Stimulated activated CD8-positive, alpha-beta memory T cell treated with anti-CD3 and anti-CD28 coated beads, Interleukin-15, amount 100 ng/mL, for 48 hours (primary cell): ENCODE measurements at regions not wholly inside any gene's neighbourhood (a gene's known extent, or its start where the extent isn't known, plus 50 kb on each side); places are given as distances from the start of the nearest gene placed in this dataset.
"Not testable (repeated sequence)": the region's sequence is repeated elsewhere in the genome, so short reads cannot be mapped to it uniquely, and the experiment has no call there.

Experiments used
- DNase-seq, 2 donors: peaks; one replicate each; pipeline ENCODE4 v3.0.0-alpha.2; 2020; ENCODE audit warnings: low read depth in 2 of 2

DNA sequence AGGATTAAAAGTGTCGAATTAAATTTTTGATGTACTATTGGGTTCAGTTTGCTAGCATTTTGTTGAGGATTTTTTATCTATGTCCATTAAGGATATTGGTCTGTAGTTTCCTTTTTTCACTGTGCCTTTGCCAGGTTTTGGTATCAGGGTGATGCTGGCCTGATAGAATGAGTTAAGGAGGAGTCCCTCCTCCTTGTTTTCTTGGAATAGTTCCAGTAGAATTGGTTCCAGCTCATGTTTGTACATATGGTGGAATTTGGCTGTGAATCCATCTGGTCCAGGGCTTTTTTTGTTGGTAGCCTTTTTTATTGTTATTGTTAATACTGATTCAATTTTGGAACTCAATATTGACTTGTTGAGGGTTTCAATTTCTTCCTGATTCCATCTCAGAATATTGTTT lies 141.8 kb downstream of the SIM1 start:
- DNase-seq = no peak

DNA sequence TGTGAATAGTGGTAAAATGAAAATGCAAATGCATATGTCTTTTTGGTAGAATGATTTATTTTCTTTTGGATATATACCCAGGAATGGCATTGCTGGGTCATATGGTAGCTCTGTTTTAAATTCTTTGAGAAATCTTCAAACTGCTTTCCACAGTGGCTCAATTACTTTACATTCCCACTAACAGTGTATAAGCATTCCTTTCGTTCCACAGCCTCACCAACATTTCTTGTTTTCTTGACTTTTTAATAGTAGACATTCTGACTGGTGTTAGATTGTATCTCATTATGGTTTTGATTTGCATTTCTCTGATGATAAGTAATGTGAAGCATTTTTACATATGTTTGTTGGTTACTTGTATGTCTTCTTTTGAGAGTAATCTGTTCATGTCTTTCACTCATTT lies 144.0 kb downstream of the SIM1 start:
- DNase-seq = no peak

DNA sequence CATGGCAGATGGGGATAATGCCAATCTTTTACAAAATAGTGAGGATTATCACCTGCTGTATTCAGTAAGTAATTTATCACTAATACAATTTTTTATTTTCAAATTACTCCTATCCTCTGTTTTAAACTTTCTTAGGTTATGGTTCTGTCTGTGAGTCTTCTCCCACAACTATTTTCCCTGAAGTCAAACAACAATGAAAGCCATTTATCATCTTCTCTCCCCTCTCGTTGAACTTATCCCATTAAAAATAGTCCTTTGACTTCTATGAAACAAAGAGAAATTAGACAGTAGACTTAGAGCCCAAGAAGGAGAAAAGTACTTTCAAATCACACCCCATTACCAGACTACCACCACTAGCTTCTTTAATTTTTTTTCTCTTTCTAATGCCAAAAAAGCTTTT lies 147.7 kb downstream of the SIM1 start:
- DNase-seq = no peak

DNA sequence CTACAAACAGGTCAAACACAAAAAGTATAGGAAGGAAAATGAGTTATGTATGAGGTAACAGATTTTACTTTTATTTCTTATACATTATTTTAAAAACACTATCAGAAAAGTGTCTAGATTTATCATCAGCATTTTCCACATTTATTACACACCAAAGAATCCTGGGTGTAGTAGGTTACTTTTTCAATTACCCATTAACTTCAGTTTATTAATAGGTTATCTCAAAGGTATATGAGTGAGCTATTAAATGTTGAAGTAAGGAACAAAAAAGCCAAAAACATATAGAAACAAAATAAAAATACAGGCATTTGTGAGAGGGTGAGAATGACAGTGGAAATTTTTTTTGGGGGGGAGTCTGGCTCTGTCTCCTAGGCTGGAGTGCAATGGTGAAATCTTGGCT lies 150.5 kb downstream of the SIM1 start:
- no peak for DNase-seq

DNA sequence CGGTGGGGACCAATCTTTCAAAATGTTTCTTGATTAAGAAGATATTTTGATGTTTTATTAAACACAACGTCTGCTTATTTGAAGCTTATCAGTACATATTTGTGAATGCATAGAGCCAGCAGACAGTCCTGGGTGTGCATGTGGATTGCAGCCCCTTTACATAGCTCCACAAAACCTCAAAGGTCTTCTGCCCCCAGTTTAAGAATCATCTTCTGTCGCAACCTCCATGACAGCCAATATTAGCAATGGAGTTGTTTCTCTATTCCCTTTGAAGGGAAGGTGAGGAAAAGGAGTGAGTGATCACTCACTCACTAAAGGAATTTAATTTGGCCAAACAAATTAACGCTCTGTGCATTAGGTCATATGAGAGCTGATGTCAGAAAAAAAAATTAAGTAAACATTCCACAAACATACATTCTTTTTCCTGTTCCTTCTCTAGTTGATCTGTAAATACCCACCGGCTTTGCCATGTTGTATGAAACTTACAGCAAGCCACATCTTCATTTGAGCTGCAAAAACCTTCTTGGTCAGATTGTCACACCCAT lies 152.9 kb downstream of the SIM1 start:
- DNase-seq = no peak

DNA sequence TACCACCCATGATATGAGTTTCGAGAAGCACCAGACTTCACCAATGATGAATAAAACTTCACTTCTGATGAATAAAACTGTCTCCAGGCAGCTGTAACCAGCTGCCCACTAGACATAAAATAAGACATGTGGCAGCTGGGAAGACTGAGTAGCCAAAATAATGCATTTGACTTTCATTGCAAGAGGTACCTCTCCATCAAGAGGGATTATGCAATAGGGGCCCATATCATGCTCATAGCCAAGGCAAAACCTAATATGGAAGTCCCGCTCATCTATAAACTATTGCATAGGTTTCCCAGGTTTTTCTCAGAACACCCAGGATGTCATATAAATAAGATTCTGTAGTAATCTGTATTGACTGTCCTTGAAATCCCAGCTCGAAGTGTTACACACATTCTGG lies 155.5 kb downstream of the SIM1 start:
- no peak for DNase-seq

DNA sequence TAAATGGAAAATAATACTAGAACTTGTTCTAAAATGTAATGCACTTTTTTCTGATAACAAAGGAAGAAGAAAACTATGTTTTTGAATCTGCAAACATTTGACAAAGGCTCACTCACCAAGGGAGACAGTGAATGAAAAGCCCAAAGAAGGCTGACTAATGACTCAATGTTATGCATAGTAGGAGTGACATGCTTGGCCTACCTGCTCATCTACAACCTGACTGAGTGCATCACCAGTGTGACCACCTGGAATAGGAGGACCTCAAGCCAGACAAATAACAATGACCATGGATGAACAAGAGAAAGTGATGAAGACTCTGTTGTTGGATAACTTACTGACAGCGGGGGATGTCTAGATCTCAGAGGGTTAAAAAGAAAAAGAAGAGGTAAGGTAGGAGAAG lies 157.2 kb downstream of the SIM1 start:
- no peak for DNase-seq

DNA sequence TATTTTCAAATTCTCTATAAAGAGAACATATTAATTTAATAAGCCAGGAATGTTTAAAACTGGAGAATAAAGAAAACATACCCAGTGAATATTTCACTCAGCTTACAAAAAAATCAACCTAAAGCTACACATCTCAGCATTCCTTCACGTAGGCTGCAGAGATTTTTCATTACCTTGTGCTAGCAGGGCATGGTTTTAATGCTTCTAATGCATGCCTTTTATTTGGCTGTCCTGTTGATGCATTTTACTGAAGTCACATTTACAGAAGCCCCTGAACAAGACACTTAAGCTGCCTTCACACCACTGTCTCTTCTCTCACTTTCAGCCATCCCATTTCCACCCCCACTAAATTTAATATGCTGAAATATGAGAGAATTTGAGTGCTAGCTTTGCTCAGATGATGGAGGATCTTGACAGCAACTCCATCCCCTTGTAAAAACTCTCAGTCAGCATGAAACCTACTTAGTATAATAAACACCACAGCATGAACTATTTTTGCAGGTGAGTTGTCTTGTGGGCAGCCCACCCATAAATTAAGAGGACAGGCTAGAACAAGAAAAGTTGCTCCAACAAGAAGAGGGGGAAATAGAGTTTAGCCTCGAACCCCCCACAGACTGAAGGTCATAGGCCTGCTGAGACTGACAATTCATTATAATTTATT lies 159.4 kb downstream of the SIM1 start:
- DNase-seq = no peak

DNA sequence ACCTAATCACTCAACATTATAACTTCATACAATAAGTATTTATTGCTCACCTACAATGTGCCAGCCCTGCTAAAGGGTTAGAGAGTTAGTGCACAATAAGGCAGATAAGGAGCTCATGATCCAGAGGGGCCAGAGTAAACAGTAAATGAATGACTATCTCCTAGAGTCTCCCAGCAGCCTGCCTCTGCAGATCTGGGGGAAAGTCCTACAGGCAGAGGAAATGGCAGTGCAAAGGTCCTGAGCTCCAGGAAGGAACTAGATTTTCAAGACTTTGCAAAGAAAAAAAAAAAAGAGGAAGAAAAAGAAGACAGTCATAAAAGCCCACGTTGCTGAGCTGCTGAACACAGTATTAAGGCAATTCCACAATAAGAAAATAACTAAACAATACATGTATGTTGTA lies 160.1 kb downstream of the SIM1 start:
- no peak for DNase-seq

DNA sequence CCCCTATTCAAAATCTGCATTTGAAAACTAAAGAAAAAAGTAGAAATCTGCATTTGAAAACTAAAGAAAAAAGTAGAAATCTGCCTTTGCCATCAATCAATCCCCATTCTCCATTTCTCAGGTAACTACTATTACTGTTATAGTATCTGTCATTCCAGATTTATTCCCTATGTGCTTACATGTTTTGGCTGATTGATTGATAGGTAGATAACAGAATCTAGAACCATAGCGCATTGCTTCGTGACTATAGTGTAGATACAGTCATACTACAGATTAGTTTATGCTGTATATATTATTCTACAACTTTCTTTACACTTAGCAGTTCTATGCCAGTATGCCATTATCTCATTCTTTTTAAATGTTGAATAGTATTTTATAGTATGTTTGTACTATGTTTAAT lies 163.0 kb downstream of the SIM1 start:
- no peak for DNase-seq

DNA sequence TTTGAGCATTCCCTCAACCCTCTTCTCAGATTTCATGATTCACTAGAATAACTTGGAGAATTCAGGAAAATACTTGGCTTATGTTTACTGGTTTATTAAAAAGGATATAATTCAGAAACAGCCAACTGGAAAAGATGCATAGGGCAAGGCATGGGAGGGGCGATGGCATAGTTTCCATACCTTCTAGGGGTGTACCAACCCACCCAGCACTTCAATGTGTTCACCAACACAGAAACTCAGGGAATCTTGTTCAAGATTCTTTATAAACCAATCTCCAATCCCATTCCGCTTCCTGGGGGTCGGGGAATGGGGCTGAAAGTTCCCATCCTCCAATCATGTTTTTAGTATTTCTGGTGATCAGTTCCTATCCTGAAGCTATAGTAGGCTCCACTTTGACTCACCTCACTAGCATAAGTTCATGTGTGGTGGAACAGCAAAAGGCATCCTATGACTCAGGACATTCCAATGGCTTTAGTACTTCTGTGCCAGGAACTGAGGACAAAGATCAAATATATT lies 164.4 kb downstream of the SIM1 start:
- no peak for DNase-seq

DNA sequence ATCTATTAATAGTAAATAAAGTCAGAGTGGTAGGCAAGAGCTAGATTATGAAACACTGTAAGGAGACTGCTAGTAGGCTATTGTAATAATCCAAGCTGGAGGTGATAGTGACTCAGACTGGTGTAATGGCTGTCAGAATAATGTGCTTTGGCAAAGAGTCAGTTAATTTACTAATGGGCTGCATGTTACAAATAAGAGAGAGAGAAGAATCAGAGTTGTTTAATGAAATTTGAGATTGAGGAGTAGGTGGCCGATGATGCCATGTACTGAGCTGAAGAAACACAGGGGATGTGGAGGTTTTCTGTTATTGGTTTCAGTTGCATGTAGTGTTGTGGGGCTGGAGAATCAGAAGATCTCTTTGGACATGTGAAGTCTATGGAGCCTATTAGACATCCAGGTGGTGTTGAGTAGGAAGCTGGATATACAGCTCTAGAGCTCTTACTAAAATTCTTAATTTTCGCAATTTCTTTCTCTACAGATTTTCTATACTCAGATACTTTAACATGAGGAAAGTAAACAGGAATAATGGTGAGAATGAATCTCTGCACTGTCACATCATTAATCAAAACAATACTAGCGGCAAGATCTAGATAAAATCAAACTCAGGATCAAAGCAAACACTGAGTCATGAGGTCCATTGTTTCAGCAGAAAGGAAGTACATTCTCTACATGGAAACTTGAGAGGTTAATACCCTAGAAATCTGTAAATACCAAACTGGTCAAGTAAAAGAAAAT lies 167.7 kb downstream of the SIM1 start:
- no peak for DNase-seq

DNA sequence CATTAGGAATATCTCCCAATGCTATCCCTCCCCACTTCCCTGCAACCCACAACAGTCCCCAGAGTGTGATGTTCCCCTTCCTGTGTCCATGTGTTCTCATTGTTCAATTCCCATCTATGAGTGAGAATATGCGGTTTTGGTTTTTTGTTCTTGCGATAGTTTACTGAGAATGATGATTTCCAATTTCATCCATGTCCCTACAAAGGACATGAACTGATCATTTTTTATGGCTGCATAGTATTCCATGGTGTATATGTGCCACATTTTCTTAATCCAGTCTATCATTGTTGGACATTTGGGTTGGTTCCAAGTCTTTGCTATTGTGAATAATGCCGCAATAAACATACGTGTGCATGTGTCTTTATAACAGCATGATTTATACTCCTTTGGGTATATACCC lies 169.5 kb downstream of the SIM1 start:
- not testable (repeated sequence) for DNase-seq

DNA sequence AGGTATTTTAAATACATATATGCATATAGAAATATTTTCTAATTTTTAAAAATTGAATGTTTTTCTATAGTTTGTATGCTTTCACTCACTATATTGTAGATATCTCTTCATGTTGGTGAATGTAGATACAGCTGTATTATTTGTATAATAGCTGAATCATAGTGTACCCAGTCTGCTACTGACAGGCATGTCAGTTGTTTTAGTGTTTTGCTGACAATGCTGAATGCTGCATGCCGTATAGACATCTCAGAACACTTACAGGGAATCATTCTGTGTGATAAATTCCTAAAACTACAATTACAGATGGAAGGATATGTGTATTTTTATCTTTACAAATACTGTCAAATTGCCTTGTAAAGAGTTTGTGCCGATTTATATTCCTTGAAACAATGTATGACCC lies 175.4 kb downstream of the SIM1 start:
- DNase-seq = no peak

DNA sequence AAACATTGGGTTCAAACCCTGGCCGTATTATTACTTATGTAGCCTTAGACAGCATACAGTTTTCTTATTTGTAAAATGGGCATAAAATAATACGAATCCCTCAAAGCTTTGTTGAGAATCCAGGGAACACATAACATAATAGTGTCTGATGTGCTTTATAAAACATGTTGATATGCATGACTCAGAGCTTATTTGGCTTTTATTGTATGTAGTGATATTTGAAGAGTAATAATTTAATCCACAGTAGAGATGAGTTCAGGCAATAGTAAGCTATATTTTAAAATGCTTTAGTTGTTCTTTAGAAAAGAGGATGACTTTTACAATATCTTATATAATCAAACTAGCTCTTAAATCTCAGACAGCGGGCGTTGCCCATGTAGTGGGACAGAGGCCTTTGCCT lies 176.4 kb downstream of the SIM1 start:
- no peak for DNase-seq

DNA sequence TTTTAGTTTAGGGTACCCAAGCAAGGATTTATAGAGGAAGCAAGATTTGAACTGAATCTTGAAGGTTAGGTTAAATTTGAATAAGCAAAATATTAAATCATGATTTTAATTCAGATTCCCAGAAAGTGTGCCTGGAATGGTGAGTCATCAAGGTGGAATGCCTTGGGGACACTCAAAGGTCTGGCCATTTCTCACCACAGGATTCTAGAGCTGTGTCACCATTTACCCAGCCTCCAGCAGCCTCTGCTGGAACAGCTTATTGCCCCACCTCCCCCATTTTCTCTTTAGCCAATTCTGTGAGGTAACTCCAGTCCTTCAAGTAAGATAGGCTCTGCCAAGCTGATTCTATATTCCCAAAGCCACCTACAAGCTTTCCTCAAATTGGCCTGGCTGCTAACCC lies 181.4 kb downstream of the SIM1 start:
- DNase-seq = no peak

DNA sequence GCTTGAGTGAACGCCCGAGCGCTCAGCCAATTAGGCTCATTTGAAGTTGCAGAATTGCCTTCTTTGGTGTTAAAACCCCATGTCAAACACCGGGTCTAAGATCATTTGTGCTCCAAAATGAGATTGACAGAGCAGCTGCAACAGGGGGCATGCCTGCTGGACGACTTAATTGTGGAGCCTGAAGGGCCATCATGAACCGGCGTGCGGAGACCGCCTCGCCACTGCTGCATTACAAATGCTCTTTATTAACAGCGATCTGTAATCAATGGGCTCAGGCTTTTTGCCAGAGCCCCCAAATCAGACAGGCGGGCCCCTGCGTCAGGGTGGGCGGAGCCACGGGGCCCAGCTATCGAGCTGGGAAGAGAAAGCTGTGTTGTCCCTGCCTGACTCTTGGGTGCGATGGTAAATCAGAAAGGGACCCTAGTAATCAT lies 183.2 kb downstream of the SIM1 start:
- DNase-seq = no peak

DNA sequence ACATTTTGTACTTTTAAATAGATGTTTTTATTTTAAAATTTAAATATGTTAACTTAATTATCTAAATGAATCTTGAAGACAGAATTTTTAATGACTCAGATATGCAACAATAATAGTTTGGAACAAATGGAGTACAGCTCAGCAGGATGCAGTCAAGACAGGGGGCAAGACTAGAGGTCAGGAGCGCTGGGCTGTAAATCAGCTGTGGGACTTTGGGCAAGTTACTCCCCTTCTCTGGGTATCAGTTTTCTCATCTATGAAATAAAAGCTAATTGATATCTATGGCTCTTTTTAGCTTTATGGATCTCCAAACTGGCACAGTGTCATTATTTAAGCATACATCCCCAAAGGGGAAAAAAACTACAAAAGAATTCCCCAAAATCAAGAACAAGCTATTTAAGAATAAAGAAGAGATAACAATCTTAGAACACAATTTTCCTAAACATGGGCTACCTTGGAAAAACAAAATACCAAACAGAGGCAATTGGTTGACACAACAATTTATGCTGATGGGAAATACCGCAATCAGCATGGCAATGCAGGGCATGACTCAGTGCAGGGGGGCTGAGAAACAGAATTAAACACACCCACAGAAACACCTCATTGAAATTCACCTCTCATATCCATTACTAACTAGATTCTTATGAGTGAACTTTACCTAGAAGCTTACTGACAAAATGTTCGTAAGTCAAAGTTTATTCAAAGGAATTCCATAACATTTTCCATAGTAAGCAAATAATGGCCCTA lies 188.2 kb downstream of the SIM1 start:
- DNase-seq = no peak

DNA sequence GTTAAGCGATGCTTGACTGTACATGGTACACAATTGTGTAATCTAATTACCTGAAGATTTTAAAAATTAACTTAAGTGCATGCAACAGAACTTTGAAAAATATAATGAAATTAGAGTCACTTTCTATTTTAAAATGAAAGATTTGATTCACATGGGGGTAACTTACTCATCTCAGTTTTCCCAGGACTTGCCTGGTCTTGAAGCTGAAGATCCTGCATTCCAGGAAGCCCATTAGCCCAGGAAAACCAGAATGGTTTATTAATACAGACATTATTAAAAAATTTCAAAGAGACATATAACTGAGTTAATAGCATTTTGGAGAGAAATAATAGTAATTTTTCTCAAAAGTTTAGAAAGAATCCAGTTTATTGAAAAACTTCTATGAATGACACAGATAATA lies 190.6 kb downstream of the SIM1 start:
- no peak for DNase-seq

DNA sequence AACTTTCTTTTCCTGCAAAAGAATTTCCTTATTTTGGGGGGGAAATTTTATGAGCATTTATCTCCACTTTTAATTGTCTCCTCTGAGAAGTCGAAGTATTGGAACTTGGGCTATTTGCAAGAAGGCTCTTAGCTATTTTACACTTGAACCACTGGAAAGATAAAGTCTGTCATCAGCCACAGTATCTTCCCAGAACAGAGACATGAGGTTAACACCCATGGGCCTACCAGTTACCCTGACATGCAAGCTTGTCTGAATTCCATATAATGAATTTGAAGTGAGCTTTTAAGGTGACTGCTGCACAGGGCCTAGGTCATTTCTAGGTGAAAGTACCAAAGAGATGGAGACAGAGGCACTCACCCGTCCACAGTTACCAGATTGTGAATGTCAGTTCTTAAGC lies 193.1 kb downstream of the SIM1 start:
- DNase-seq = no peak

DNA sequence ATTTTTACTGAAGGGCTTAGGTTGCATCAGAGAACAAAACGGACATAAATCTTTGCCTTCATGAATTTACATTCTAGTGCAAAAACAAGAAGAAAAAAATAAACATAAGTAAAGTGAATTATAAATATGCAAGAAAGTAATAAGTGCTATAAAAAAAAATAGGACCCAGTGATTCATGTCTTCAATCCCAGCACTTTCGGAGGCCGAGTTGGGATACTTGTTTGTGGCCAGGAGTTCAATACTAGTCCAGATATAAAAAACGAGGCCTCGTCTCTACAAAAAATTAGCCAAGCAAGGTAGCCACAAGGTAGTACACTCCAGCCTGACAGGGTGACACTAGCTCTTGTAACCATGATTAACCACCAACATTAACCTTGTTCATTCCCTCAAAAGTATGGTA lies 193.5 kb downstream of the SIM1 start:
- DNase-seq = no peak

DNA sequence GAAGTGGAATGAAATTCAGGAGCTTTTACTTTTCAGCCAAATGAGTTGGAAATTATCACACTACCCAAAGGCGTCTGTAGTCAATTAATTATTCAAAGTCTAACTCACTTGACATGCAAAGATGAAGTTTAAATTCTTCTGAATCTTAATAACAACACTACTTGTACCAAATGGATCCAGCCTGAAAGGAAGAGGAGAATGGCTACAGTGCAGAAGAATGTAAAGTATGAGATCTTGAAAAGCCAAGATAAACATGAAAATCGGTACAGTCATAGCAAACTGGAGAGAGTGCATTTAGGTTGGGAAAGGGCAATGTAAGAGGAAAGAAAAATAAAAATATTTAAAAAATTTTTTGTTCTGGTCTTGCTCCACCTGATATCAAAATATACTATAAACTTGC lies 195.5 kb downstream of the SIM1 start:
- DNase-seq = no peak

DNA sequence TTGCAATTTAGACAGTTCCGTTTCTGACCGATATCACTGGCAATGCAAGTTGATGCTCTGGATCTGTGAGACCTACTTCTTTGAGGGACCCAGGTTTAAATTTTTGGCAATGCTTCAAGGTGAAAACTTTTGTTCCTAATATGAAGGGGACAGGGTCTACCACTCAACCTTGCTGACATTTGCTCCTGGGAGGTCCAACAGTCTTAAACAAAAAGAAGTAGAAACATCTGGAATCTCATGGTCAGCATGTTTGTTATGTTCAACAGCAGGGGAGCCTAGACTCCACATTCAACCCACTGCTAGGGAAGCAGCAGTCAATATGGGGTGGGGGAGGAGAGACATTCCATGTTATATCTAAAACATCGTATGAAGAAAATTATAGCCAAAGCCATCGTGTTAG lies 196.4 kb downstream of the SIM1 start:
- no peak for DNase-seq
